ENCODE measurements at regions not wholly inside any gene's neighbourhood (a gene's known extent, or its start where the extent isn't known, plus 50 kb on each side); places are given as distances from the start of the nearest gene placed in this dataset.

GRCh38 chr3:88809993-88810392 is 297.4 kb upstream of the EPHA3 start:
- TF ChIP-seq TCF4 (CRISPR knock-in tag; IDR thresholded peaks at IDR 0.05; ENCODE audit: borderline replicate concordance), result no peak
- TF ChIP-seq GLIS3 (CRISPR knock-in tag; IDR thresholded peaks at IDR 0.05), result no peak
- TF ChIP-seq ESRRG (CRISPR knock-in tag; IDR thresholded peaks at IDR 0.05), result no peak
- TF ChIP-seq OSR1 (CRISPR knock-in tag; IDR thresholded peaks at IDR 0.05), result no peak
- no peak for TF ChIP-seq ZFP3 (CRISPR knock-in tag; IDR thresholded peaks at IDR 0.05)
- no peak for TF ChIP-seq TOX (CRISPR knock-in tag; IDR thresholded peaks at IDR 0.05; ENCODE audit: borderline replicate concordance)
- no peak for TF ChIP-seq PPARA (CRISPR knock-in tag; IDR thresholded peaks at IDR 0.05; ENCODE audit: borderline replicate concordance)
- no peak for TF ChIP-seq CREB5 (CRISPR knock-in tag; IDR thresholded peaks at IDR 0.05; ENCODE audit: low read depth)
- TF ChIP-seq PATZ1 (CRISPR knock-in tag; IDR thresholded peaks at IDR 0.05; ENCODE audit: borderline replicate concordance), result no peak
- no peak for TF ChIP-seq ISL1 (CRISPR knock-in tag; IDR thresholded peaks at IDR 0.05)
- no peak for TF ChIP-seq ARNTL (CRISPR knock-in tag; IDR thresholded peaks at IDR 0.05; ENCODE audit: borderline replicate concordance, low read depth)
- no peak for TF ChIP-seq BACH2 (CRISPR knock-in tag; IDR thresholded peaks at IDR 0.05; ENCODE audit: borderline replicate concordance)
- TF ChIP-seq TSHZ2 (CRISPR knock-in tag; IDR thresholded peaks at IDR 0.05), result no peak
- TF ChIP-seq ZC3H10 (CRISPR knock-in tag; IDR thresholded peaks at IDR 0.05), result no peak
- no peak for TF ChIP-seq ZFP30 (CRISPR knock-in tag; IDR thresholded peaks at IDR 0.05)
- TF ChIP-seq CSRNP3 (CRISPR knock-in tag; IDR thresholded peaks at IDR 0.05), result no peak
- no peak for TF ChIP-seq SNAI2 (CRISPR knock-in tag; IDR thresholded peaks at IDR 0.05)
- no peak for TF ChIP-seq CSDC2 (CRISPR knock-in tag; IDR thresholded peaks at IDR 0.05)
- no peak for ATAC-seq

GRCh38 chr3:88810455-88810854 is 297.0 kb upstream of the EPHA3 start:
- ATAC-seq, result no peak
- no peak for TF ChIP-seq POU6F1 (CRISPR knock-in tag; IDR thresholded peaks at IDR 0.05; ENCODE audit: borderline replicate concordance, low read depth)
- TF ChIP-seq RARB (CRISPR knock-in tag; IDR thresholded peaks at IDR 0.05), result no peak
- no peak for TF ChIP-seq TSHZ2 (CRISPR knock-in tag; IDR thresholded peaks at IDR 0.05)
- TF ChIP-seq CSDC2 (CRISPR knock-in tag; IDR thresholded peaks at IDR 0.05), result no peak
- TF ChIP-seq CSRNP3 (CRISPR knock-in tag; IDR thresholded peaks at IDR 0.05), result no peak
- TF ChIP-seq OSR1 (CRISPR knock-in tag; IDR thresholded peaks at IDR 0.05), result no peak
- no peak for TF ChIP-seq ZFP30 (CRISPR knock-in tag; IDR thresholded peaks at IDR 0.05)
- no peak for TF ChIP-seq TCF4 (CRISPR knock-in tag; IDR thresholded peaks at IDR 0.05; ENCODE audit: borderline replicate concordance)
- TF ChIP-seq ARNTL (CRISPR knock-in tag; IDR thresholded peaks at IDR 0.05; ENCODE audit: borderline replicate concordance, low read depth), result no peak
- no peak for TF ChIP-seq GLIS3 (CRISPR knock-in tag; IDR thresholded peaks at IDR 0.05)
- no peak for TF ChIP-seq ZNF70 (CRISPR knock-in tag; IDR thresholded peaks at IDR 0.05)
- TF ChIP-seq SNAI2 (CRISPR knock-in tag; IDR thresholded peaks at IDR 0.05), result no peak
- TF ChIP-seq CREB5 (CRISPR knock-in tag; IDR thresholded peaks at IDR 0.05; ENCODE audit: low read depth), result no peak
- no peak for TF ChIP-seq BACH2 (CRISPR knock-in tag; IDR thresholded peaks at IDR 0.05; ENCODE audit: borderline replicate concordance)
- no peak for TF ChIP-seq ZNF8 (CRISPR knock-in tag; IDR thresholded peaks at IDR 0.05)
- no peak for TF ChIP-seq ZFP3 (CRISPR knock-in tag; IDR thresholded peaks at IDR 0.05)

Measured in SK-N-SH treated with all-trans-retinoic acid at 6 μM for 48 hours (cell line).